Right renal pelvis (tissue), 4 donors: ENCODE measurements at regions not wholly inside any gene's neighbourhood (a gene's known extent, or its start where the extent isn't known, plus 50 kb on each side); places are given as distances from the start of the nearest gene placed in this dataset.
"Not testable (repeated sequence)": the region's sequence is repeated elsewhere in the genome, so short reads cannot be mapped to it uniquely, and the experiment has no call there.

Experiments used
- DNase-seq, 4 donors: peaks; one replicate each; pipeline ENCODE4 v3.0.0-alpha.2; 2013; ENCODE audit warnings: low read depth in 4 of 4, low spot score in 3 of 4, missing footprints in 1 of 4

- no peak for DNase-seq
These were observed 574.5 kb downstream of the ZWINT start for GRCh38 chr10:55786461-55787050.

- no peak for DNase-seq
These were observed 578.9 kb downstream of the ZWINT start for GRCh38 chr10:55782181-55782580.

GRCh38 chr10:55766212-55766611, 594.8 kb downstream of the ZWINT start:
- DNase-seq, result no peak

GRCh38 chr10:55750458-55750857, 610.6 kb downstream of the ZWINT start:
- no peak for DNase-seq

- no peak for DNase-seq
These were observed 613.8 kb downstream of the ZWINT start for GRCh38 chr10:55747244-55747643.

- DNase-seq, result no peak
These were observed 615.1 kb downstream of the ZWINT start for GRCh38 chr10:55746002-55746401.

GRCh38 chr10:55742487-55742886, 618.6 kb downstream of the ZWINT start:
- DNase-seq, result no peak

- not testable (repeated sequence) for DNase-seq
These were observed 620.3 kb downstream of the ZWINT start for GRCh38 chr10:55740767-55741166.

GRCh38 chr10:55740110-55740509, 620.9 kb downstream of the ZWINT start:
- no peak for DNase-seq

GRCh38 chr10:55734112-55734511, 626.9 kb downstream of the ZWINT start:
- DNase-seq, result no peak

- DNase-seq, result no peak
These were observed 656.1 kb downstream of the ZWINT start for GRCh38 chr10:55704950-55705349.

GRCh38 chr10:55668326-55668922, 692.6 kb downstream of the ZWINT start:
- peak in 1 of 4 donors; percentile 1 for DNase-seq

- no peak for DNase-seq
These were observed 707.5 kb downstream of the ZWINT start for GRCh38 chr10:55653531-55653930.

- DNase-seq, result no peak
These were observed 719.5 kb downstream of the ZWINT start for GRCh38 chr10:55641601-55642000.

- DNase-seq, result peak; percentile 61 to 79 (median 64)
These were observed 729.9 kb downstream of the ZWINT start for GRCh38 chr10:55631071-55631654.

- DNase-seq, result peak in 2 of 4 donors; percentile 4 to 25
These were observed 730.5 kb downstream of the ZWINT start for GRCh38 chr10:55630491-55631056.

- DNase-seq, result peak in 3 of 4 donors; percentile 53 to 63 (median 60)
These were observed 731.1 kb downstream of the ZWINT start for GRCh38 chr10:55629793-55630490.

- DNase-seq, result peak in 2 of 4 donors; percentile 20 to 31
These were observed 732.8 kb downstream of the ZWINT start for GRCh38 chr10:55628260-55628701.

GRCh38 chr10:55627501-55628051, 733.5 kb downstream of the ZWINT start:
- DNase-seq, result peak in 3 of 4 donors; percentile 22 to 40 (median 25)

- DNase-seq, result not testable (repeated sequence)
These were observed 759.2 kb downstream of the ZWINT start for GRCh38 chr10:55601690-55602478.
